ENCODE measurements at regions not wholly inside any gene's neighbourhood (a gene's known extent, or its start where the extent isn't known, plus 50 kb on each side); places are given as distances from the start of the nearest gene placed in this dataset.

DNA sequence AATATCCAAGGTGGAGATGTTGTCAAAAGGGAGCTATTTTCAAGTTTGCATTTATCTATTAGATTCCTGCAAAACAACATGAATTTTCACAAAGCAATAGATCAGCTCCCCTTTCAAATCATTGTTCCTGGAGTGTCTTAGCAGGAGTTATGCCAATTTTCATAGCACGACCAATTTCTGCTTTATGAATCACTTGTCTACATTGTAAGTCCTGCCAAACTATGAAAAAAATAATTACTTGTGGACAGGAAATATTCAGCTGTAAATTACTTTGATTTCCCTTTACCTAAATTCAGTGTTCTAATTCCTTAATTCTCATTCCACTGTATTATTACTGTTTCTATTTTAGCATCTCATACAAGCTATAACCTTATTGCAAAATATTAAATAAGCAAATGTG is 1289.6 kb downstream of the NSUN3 start:
- DNase-seq (ENCODE audit: extremely low spot score, insufficient read length, low read depth) (no peak), FAIRE-seq (no peak)

GRCh38 chr3:95354489-95354888 is 1291.6 kb downstream of the NSUN3 start:
- DNase-seq (ENCODE audit: extremely low spot score, insufficient read length, low read depth), result no peak
- no peak for FAIRE-seq

- peak; percentile 92 for FAIRE-seq
These were observed 1294.1 kb downstream of the NSUN3 start for GRCh38 chr3:95356764-95357501.

DNA sequence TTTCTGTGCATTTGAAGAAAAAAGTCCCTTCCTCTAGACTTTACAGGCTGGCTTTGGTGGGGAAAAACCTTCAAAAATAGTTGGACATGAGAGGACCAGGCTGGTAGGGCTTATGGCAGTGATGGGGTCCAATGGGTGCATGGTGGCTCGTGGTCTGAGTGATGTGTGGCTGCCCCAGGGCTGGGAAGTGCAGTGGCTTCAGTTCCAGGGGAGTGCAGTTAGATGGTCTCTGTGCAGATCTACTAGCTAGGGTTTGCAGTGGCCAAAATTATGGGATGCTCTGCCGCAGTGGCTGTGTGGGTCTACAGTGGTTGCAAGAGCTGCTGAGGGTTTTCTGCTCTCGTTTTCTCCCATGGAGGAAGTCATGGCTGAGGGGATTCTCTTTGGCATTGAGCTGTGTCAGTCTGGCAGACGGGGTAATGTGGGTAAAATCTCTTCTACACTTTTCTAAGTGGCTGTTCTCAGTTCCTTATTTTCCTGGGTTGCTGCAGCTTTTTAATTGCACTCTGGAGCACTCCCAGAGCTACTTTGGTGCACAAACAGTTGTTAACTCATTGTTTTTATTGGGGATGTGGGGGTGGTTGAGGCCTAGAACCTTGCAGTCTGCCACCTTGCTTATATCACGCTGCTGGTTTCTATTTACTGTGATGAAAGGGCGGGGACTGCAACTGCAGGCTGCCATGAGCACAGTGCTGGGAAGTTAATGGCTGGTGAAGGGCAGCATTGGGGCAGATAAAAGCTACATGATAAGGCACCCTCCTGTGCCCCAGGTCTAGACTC is 1324.6 kb downstream of the NSUN3 start:
- FAIRE-seq, result no peak
- DNase-seq (ENCODE audit: extremely low spot score, insufficient read length, low read depth), result no peak

More at GRCh38 chr3:95356764-95357501, 1294.1 kb downstream of the NSUN3 start:
- no peak for DNase-seq (ENCODE audit: extremely low spot score, insufficient read length, low read depth)

GRCh38 chr3:95389725-95390313 is 1327.0 kb downstream of the NSUN3 start:
- no peak for FAIRE-seq
- no peak for DNase-seq (ENCODE audit: extremely low spot score, insufficient read length, low read depth)

- FAIRE-seq, result no peak
- no peak for DNase-seq (ENCODE audit: extremely low spot score, insufficient read length, low read depth)
These were observed 1331.4 kb downstream of the NSUN3 start for GRCh38 chr3:95394286-95394685.

DNA sequence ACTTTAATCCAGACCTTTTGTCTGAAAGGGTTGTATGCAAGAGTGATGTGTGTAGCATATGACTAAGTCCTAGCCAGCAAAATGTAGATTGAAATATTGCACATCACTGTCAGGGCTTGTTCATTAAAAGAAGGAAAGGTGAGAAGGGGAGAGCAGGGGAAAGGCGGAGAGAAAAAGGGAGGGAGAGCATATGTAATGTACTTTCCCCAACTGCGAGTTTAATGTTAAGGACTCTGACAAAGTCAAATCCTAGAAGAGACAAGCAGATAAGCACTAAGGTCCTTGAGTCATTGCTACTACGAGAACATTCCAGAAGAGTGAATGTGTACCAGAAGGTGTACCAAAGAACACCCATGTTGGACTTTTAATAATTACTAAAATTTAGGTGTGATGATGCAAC is 1336.7 kb downstream of the NSUN3 start:
- no peak for FAIRE-seq
- DNase-seq (ENCODE audit: extremely low spot score, insufficient read length, low read depth), result no peak

DNA sequence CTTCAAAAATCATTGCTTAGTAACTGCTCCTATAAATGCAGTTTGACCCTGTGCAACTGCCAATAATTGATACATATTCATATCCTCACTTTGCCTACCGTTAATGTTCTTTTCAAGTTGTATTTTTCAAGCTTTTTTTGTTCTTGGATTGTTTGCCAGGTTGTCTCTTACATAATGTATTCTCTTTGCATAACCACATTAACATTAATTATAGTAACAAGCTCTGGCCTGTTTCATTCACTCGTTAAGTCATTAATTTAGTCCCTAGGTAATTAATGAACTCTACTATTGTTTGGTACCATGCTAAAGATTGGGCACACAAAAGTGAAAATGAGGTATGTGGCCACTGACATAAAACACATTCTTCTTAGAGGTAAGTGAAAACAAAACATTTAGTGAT is 1338.8 kb downstream of the NSUN3 start:
- DNase-seq (ENCODE audit: extremely low spot score, insufficient read length, low read depth) (no peak), FAIRE-seq (no peak)

DNA sequence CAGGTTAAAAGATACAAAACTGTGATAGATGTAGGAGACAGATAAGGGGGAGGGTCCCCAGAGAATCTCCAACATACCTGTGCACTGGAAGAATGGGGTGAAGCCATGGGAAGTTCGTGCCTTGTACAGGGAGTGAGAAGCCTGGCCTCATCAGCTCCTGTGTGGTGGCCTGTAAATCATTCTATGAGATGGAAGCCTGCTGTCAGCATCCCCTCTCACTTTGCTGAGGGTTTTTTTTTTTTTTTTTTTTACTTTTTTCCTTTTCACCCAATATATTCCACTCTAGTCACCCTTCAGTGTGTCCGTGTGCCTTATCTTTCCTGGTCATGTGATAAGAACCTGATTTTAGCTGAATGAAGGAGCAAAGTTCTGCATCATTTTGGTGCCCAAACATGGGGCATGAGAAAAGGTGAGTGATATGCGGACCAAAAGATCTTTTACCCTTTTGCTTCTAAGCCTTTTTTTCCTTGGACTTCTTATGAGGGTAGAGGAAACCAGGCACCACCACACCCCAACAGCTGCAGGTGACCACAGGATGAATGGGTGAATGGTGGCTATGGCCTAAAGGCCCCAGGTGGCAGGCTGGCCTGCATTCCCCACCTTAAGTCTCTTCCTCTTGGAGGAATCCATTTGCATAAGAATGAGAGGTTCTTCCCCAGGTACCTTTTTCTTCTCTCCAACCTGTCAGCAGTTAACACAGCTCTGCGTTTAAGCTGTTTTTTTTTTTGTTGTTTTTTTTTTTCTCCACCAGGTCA is 1345.0 kb downstream of the NSUN3 start:
- FAIRE-seq, result no peak
- no peak for DNase-seq (ENCODE audit: extremely low spot score, insufficient read length, low read depth)

- DNase-seq (ENCODE audit: extremely low spot score, insufficient read length, low read depth) (no peak), FAIRE-seq (no peak)
These were observed 1345.6 kb downstream of the NSUN3 start for GRCh38 chr3:95408464-95408862.

GRCh38 chr3:95418251-95418650 is 1355.4 kb downstream of the NSUN3 start:
- FAIRE-seq (no peak), DNase-seq (ENCODE audit: extremely low spot score, insufficient read length, low read depth) (no peak)

- no peak for FAIRE-seq
These were observed 1361.4 kb downstream of the NSUN3 start for GRCh38 chr3:95424279-95424678.

GRCh38 chr3:95434491-95434890 is 1371.6 kb downstream of the NSUN3 start:
- DNase-seq (ENCODE audit: extremely low spot score, insufficient read length, low read depth) (no peak), FAIRE-seq (no peak)

More at GRCh38 chr3:95424279-95424678, 1361.4 kb downstream of the NSUN3 start:
- no peak for DNase-seq (ENCODE audit: extremely low spot score, insufficient read length, low read depth)

DNA sequence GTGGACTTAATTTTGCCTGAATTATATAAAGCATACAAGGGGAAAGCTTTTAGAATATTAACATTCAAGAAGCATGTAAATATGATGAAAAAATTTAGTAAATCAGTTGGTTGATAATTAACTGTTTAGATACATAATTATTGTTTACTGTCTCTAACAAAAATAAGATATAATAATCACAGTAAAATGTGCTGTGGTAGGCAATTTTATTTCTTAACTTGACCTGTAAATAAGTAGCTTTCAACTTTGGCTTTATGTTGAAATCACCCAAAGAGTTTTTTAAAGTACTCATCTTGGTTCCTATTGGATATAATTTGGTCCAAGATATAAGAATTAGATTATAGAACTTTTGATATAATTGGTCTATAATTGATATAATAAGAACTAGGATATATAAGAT is 1374.5 kb downstream of the NSUN3 start:
- no peak for FAIRE-seq
- DNase-seq (ENCODE audit: extremely low spot score, insufficient read length, low read depth), result no peak

DNA sequence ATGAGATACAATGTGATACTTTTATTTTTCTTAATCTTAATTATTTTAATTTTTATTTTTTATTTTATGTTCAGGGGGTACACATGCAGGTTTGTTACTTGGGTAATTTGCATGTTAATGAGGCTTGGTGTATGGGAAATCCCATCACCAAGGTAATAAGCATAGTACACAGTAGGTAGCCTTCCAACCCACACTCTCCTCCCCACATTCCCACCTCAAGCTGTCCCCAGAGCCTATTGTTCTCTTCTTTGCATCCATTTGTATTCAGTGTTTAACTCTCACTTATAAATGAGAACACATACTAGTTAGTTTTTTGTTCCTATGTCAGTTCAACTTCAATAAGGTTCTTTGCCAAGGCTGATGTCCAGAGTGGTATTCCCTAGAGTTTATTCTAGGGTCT is 1375.4 kb downstream of the NSUN3 start:
- no peak for DNase-seq (ENCODE audit: extremely low spot score, insufficient read length, low read depth)
- no peak for FAIRE-seq

GRCh38 chr3:95442766-95443165 is 1371.6 kb upstream of the EPHA6 start:
- FAIRE-seq (no peak), DNase-seq (ENCODE audit: extremely low spot score, insufficient read length, low read depth) (no peak)

DNA sequence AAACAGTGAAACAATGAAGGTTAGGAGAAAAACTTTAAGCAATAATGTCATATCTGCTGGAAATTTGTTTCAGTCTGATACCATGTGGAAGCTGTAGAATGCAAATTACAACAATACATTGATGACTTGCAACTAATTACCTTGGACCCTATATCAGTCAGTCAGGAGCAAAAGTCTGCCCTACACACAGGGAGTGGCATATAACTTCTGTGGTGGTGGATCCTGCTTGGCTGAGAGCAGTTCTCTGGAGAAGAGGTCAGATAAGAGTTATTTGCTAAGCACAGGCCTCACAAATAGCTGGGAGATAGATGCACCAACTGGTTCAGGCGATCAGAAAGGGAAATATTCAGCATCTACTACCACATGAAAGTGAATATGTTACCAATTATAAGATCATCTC is 1364.6 kb upstream of the EPHA6 start:
- no peak for FAIRE-seq
- DNase-seq (ENCODE audit: extremely low spot score, insufficient read length, low read depth), result no peak

DNA sequence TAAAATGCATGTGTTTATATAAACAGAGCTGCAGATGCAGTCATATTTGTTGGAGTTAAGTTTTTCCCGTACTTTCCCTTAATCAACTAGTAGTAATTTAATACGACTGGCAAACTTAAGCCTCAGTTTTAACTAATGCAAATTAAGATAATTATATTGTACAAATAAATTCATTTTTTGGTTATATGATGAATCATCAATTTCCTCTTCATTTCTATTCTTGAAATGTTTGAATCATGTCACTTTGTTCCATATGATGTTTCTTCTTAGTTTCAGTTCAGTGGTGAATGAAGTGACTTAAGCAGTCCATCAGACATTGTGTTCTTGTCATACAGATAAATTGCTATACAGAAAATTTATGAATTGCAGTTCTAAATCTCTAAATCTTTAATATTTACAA is 1361.2 kb upstream of the EPHA6 start:
- FAIRE-seq (no peak), DNase-seq (ENCODE audit: extremely low spot score, insufficient read length, low read depth) (no peak)

DNA sequence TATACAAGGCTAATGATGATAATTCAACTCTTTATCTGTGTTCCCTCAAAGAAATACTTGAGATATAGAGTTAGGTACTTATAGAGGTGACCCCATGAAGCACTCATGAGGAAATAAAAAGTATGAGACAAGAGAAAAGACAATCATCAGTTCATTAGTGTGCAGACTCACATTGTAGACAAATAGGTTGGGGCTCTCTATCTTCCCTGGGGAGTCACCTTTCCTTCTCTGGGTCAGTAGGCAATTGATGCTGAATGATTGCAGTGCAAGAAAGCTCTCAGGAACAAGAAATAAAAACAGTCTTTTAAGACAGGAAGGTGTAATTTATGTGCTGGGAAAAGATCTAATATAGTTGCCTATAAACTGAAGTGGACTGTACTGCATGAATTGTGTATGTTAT is 1357.6 kb upstream of the EPHA6 start:
- FAIRE-seq (no peak), DNase-seq (ENCODE audit: extremely low spot score, insufficient read length, low read depth) (no peak)

DNA sequence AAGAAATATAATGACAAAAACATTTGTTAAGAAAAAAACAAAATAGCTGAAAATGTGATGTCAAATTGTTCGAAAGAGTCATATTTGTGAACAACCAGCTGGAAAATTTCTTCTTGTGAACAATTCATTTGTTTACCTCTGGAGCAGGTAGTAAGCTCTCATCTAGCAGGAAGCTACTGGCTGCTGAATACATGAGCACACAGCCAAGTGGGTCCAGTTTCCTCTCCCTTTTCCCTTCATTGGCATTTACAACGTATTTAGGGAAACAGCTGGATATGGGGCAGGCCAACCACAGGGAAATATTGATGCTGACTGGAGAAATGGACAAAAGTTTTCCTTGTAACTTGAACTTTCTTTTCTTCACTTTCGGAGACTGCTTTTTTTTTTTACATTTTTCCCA is 1354.7 kb upstream of the EPHA6 start:
- DNase-seq (ENCODE audit: extremely low spot score, insufficient read length, low read depth) (no peak), FAIRE-seq (no peak)
